NCI-H1694 (cell line): ENCODE measurements at regions not wholly inside any gene's neighbourhood (a gene's known extent, or its start where the extent isn't known, plus 50 kb on each side); places are given as distances from the start of the nearest gene placed in this dataset.
"Not testable (repeated sequence)": the region's sequence is repeated elsewhere in the genome, so short reads cannot be mapped to it uniquely, and the experiment has no call there.

Source experiments
- DNase-seq: peaks from one replicate; lab custom pipeline; 2025; lab: John Stamatoyannopoulos, UW

DNA sequence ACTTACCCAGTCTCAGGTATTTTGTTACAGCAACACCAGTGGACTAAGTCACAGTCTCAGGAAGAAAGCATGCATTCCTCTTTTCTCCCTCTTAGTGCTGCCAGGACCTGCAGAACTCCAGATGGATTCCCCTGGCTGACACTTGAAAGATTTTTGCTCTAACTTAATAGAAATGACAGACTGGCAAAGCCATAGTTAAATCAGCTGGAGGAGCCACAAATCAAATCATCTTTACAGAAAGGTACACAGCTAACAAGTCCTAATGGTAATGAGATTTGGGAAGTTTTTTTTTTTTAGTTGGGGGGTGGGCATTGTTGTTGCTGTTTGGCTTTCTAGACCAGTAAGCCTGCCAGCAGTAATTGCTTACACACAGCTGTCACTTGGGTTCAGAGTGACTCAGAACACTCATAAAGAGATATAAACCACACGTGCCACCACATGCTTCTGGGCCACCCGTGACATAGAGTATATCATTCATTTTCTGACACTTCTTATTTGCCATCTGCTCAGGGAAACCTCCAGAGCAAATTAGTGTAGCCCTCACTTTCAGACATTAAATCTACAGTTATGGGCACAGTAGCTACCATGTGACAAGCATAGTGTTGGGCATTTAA lies 72.4 kb downstream of the FH start:
- DNase-seq = peak; percentile 99

DNA sequence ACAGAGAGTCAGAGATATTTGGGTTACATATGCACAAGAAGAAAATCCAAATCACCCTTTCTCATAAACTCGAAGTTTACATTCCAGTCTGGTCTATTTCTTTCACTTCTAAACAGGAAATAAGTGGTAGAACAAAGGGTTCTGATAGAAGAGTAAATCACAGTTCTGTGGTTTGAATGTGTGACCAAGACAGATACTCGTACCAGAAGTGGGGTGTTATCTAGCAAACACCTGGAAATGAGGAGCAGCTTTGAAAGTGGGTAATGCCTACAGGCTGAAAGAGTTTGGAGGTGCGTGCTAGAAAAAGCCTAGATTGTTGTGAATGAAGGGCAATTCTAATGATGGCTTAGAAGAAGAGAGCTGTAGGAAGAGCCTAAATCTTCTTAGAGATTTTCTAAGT lies 74.7 kb downstream of the FH start:
- no peak for DNase-seq

DNA sequence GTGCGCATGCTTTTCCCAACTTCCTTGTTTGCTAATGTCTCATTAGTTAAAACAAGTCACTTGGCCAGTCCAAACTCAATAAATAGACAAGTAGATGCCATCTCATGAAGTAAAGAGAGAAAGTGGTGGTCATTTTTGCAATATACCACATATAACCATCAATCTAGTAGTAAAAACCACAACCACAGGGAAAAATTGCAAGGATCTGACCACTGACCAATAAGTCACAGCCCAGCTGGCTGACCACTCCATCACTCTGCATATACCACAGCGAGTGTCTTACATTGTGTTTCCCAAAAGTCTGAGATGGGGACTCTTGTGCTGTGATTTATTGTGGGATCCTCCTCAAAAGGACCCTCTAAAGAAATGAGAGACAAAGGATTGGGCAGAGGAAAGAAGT lies 76.0 kb downstream of the FH start:
- no peak for DNase-seq

DNA sequence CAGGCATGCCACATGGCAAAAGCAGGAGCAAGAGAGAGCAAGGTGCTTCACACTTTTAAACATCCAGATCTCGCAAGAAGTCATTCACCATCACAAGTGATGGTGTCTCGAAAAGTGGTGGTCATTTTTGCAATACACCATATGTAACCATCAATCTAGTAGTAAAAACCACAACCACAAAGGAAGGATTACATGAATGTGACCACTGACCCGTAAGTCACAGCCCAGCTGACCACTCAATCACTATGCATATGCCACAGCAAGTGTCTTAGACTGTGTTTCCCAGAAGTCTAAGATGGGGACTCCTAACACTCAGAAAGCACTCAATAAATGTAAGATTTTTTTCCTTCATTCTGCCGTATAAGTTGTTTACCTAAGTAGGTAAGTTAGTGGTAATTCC lies 76.9 kb downstream of the FH start:
- no peak for DNase-seq

DNA sequence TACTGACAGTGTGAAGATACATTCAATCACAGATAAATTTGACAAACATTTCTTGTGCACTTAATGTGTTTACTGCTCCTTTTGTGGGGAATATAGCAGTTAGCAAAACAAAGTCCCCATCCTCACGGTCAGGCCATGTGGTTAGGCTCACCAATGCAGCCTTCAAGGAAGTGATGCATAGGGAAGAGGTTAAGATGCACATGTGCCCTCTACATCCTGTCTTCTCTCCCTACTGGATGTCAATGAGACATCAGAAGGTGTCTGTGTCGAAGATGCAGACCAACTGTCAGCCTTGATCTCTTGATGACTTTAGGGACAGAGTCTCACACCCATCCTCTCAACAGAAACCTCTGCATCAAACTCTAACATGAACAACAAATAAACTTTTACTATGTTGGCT lies 78.7 kb downstream of the FH start:
- DNase-seq = no peak

DNA sequence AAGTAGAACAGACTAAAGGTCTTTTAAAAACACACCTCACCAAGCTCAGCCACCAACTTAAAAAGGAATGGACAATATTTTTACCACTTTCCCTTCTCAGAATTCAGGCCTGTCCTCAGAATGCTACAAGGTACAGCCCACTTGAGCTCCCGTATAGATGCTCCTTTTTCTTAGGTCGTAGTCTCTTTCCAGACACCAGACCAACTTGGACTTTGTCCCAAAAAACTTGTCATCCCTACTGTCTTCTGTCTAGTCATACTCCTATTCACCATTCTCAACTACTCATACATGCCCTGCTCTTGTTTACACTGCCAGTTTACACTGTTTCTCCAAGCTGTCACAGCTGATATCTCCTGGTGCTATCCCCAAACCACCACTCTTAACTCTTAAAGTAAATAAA lies 80.9 kb downstream of the FH start:
- not testable (repeated sequence) for DNase-seq

DNA sequence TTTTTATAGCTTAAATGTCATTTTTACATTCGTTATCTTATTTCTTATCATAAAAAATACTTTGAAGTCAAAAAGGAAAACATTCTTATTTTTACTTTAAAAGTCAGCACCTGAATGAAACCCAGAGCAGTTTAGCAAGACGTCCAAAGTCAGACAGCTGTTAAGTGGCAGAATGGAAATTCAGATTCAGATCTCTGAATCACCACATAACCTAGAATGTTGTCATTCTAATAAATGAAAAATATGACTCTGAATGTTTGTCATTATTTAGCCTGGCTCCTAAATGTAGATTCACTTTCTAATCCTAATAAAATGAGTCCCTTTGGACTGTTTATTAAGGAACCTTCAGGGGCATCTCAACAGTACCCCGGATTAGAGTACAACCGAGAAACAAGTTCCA lies 75.2 kb upstream of the RGS7 start:
- no peak for DNase-seq

- DNase-seq = not testable (repeated sequence)
Measured at GRCh38 chr1:241425091-241425490, 68.1 kb upstream of the RGS7 start.

DNA sequence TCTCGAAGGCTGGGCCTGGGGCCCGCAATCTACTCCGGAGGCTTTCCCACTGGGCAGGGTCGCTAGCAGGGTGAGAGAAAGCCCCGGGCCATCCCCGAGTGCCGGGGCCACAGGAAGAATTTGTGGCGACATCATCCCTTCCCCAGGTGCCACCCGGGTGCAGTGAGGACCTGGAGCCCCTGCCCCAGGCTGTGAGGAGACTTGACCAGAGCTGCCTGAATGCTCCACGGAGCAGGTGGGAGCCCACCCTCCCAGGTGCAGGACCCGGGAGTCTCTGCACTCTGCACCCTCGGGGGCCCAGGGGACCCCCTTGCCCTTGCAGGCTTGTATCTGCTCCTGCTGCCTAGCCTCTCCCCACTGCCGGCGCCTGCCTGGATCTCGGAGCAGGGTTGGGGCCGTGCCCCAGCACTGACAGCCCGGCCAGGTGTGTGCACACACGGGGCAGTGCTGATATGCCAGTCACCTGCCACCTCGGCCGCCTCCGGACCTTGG lies 67.5 kb upstream of the RGS7 start:
- DNase-seq = no peak

GRCh38 chr1:241423541-241424479 lies 66.8 kb upstream of the RGS7 start:
- DNase-seq = peak; percentile 55

DNA sequence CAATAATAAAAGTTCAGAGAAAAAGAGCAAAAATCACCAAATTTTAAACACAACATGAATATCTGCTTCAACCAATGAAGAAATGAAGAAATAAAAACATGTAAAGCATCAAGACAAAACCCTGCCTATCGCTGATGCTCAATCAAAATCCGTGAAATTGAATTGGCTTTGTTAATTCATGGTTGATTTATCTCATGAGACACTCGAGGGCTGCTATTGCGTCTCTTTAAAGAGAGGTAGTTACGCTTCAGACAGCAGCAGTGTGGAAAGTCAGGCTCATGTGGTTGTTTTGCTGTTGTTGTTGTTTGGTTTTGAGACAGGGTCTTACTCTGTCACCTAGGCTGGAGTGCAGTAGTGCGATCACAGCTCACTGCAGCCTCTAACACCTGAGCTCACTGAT lies 65.5 kb upstream of the RGS7 start:
- DNase-seq = no peak

- DNase-seq = no peak
Measured at GRCh38 chr1:241419986-241420385, 63.0 kb upstream of the RGS7 start.

DNA sequence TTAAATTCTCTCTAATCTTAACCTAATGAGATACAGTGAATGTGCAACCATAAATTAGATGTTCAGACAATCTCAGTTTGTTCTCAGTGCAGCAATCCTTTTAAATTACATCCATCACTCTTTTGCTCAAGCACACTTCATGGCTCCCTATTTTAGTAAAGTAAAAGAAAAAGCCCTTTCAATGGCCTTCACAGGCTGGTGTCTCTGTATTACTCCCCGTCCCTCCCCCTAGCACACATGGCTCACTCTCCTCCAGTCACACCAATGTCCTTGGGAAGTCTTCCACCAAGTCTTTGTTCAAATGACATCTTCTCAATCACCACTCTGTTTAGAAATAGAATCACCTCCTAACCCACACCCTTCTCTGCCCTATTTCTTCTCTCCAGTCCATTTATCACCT lies 60.3 kb upstream of the RGS7 start:
- no peak for DNase-seq

GRCh38 chr1:241413974-241414373 lies 57.0 kb upstream of the RGS7 start:
- DNase-seq = no peak

DNA sequence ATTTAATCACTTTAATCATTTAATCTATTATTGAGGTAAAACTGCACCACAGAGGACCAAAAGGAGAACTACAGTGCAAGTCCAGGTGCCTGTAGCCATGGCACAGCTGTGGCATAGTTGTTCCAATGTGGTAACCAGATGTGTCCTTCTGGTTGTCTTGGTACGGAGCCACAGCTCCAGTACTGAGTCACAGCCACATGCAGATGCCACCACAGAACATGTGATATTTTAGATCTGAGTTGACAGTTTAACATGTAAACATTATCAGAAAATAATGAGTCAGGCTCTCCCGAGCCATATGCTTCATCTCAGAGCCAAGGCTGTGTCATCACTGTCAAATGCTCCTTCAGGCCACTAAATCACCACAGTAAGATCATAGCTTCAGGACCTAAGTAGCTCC lies 56.4 kb upstream of the RGS7 start:
- peak; percentile 86 for DNase-seq

DNA sequence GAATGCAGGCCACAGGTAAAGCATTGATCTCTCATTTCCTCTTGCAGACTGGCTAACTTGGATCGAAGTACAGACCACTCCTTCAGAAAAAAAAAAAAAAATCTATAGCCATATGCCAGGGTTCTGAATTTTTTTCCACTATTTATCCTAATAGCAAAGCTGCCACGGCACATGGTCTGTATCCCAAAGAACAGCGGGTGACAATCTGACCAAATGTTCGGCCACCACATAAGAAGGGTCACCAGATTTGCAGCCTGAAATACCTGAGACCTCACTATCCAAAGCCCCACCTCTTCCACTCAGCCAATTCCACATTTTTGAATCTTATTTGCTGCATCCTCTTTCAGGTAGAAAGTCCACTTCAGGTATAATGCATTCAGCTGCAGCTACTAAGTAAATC lies 55.6 kb upstream of the RGS7 start:
- DNase-seq = no peak

GRCh38 chr1:241411776-241412338 lies 54.9 kb upstream of the RGS7 start:
- DNase-seq = no peak

GRCh38 chr1:241411056-241411775 lies 54.2 kb upstream of the RGS7 start:
- no peak for DNase-seq

DNA sequence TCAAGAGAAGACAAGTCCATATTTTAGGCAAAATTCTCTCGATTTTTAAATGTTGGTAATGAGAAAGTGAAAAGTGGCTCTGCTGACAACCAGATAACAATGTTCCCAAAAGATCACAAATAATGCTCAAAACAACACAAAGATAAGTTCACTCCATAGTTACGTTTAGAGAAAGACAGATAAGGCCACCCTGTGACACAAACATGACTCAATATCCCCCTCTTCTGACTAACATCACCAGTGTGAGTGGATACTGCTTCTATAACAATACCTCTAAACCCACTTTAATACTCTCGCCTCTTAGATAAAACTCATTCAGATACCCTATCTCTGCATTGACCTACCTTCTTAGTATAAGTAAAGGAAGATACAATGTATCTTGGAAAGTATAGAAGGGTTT lies 51.2 kb upstream of the RGS7 start:
- peak; percentile 37 for DNase-seq
